Pancreas (tissue), 10 donors: ENCODE measurements at regions not wholly inside any gene's neighbourhood (a gene's known extent, or its start where the extent isn't known, plus 50 kb on each side); places are given as distances from the start of the nearest gene placed in this dataset.

ENCODE experiments used
- ATAC-seq, 4 donors: fragments of 200-7000 bp; cut with Tn5 transposase; one replicate each; pipeline versions ENCODE4 v1.8.0 to v1.9.1; 2020; ENCODE audit warnings: mild to moderate bottlenecking in 4 of 4, moderate library complexity in 4 of 4
- DNase-seq, 6 donors: peaks; one replicate each; pipeline ENCODE4 v3.0.0-alpha.2; 2020
- FAIRE-seq: peaks from 2 replicates; lab custom pipeline; 2012; peaks lifted over from hg19 to GRCh38; lab: Jason Lieb, UNC
- H3K27ac ChIP-seq, 4 donors: fragments of 200-600 bp; sonication (generic); 1 replicate in 3 of 4; 2 replicates in 1 of 4; pipeline versions ENCODE4 v1.5.0 to v1.8.0; 2020
- H3K27me3 ChIP-seq, 4 donors: fragments of 200-600 bp; one replicate each; pipeline ENCODE4 v1.8.0; 2021
- H3K36me3 ChIP-seq, 3 donors: fragments of 200-600 bp; sonication (generic) in 1 of 3; one replicate each; pipeline versions ENCODE4 v1.5.0 to v1.8.0; 2020 to 2021
- H3K4me1 ChIP-seq, 3 donors: fragments of 200-600 bp; one replicate each; pipeline ENCODE4 v1.8.0; 2021
- H3K4me3 ChIP-seq, 4 donors: fragments of 200-600 bp; sonication (generic) in 2 of 4; one replicate each; pipeline versions ENCODE4 v1.5.0 to v1.8.0; 2020 to 2021
- H3K9me3 ChIP-seq, 4 donors: fragments of 200-600 bp; one replicate each; pipeline ENCODE4 v1.8.0; 2021
- CTCF ChIP-seq, 4 donors: fragments of 200-600 bp; sonication (generic) in 3 of 4; IDR thresholded peaks; one replicate each; pipeline versions ENCODE4 v1.5.0 to v1.8.0; 2021; ENCODE audit warnings: antibody characterized with exemption in 4 of 4
- WGBS, 2 donors: extraction: QIAGEN DNeasy Blood & Tissue Kit; methylation state at CpG; one replicate each; pipeline ENCODE4 v1.1.7; 2013; 5-methylcytosine and 5-hydroxymethylcytosine counted together
- intact Hi-C, 3 donors: fragments of 100-400 bp; cut with DNase I; formaldehyde crosslinking; loops; one replicate each; pipeline versions ENCODE4 v1.11.1 to v1.14.2; 2022
- donor health status: healthy with polysubstance abuse.
- donor health status: DM: no; HTN: no; CAD: no; lungs with moderate emphysema.
- donor health status: DM: no; HTN: no; CAD: no.
- donor health status: control.
- donor health status: control.
- donor health status: Bipolar disorder and iron deficiency.
- donor health status: DM: yes; HTN: yes; CAD: no.
- donor health status: DM: no; HTN: no; CAD: no.
- donor health status: DM: no; HTN: no; CAD: no.
- donor health status: DM: yes; HTN: yes; CAD: no.

DNA sequence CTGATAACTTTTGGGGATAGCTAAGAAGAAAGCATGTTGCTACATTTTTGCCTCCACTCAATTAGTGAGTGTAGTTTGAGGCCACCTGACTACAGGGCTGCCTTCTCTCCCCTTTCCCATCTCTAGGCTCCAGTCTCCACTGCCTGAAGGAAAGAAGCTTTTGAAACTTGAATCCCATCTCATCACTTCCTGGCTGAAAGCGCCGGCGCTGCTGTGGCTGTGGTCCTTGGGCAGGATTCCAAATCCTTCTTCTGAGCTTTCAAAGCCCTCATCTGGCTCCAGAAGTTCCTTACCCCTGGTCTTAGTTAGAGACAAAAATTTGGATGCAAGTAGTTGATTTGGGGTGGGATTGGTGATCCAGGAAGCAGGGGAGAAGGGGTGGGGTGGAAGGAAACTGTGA, 119.4 kb downstream of the FOXL1 start:
- H3K27me3 ChIP-seq, result no peaks in the 10 kb centered on the region
- ATAC-seq (no peak), FAIRE-seq (no peak), DNase-seq (no peak)
- intact Hi-C loops, result no loop called here
- H3K4me3 ChIP-seq, result no peak overlapping the region
- no peaks in the 10 kb centered on the region for H3K9me3 ChIP-seq
- no peak for TF ChIP-seq CTCF (IDR thresholded peaks at IDR 0.05)
- H3K27ac ChIP-seq, result no peak overlapping the region
- 23 to 31% methylated on average over 3 of the region's 3 CpGs for WGBS, 2 donors
- H3K4me1 ChIP-seq, result no peaks in the 10 kb centered on the region
- no peaks in the 10 kb centered on the region for H3K36me3 ChIP-seq

DNA sequence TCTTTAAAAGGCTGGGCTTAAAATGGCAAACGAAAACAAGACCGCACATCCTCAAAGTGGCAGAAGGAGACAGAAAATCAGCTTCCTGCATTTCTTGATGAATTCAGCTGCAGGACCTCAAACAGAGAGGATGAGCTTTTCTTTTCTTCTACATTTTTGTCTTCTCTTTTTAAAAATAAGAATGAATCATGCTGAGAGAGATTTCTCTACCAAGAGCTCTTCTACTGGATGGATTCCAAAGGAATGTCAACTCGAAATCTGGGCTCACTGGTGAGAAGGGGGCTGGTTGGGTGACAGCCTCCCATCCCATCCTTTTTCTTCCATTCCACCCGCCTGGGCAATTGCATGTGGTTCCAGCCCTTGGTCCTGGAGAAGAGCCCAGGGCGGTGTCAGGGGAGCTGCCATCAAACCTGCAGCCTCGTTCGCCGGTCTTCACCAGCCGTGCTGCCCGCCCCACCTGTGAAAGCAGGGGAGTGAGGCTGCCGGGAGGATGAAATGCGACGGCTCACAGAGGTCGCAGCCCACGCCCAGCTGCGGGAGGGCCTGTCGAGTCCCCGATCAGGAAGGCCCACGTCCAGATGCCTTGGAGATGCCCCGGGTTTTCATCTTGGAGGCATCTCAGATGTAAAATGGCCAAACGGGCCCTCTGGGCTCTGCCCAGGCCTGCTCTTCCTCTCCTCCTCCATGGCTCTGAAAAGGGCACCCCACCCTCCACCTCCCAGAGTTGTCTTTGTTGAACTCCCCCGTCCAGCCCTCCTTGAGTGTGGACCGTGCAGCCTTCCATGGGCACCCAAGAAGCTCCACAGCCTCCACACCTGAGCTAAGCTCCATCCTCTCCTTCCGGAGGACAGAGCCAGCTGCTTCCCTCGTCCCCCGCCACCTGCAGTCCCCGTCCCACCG, 121.9 kb downstream of the FOXL1 start:
- ATAC-seq (no peak), FAIRE-seq (no peak), DNase-seq (no peak)
- no peak overlapping the region for H3K27ac ChIP-seq
- H3K36me3 ChIP-seq, result no peaks in the 10 kb centered on the region
- no peaks in the 10 kb centered on the region for H3K4me1 ChIP-seq
- 63 to 73% methylated on average over 27 to 28 of the region's 28 CpGs for WGBS, 2 donors
- no peaks in the 10 kb centered on the region for H3K27me3 ChIP-seq
- no peak for TF ChIP-seq CTCF (IDR thresholded peaks at IDR 0.05)
- no peak overlapping the region for H3K4me3 ChIP-seq
- intact Hi-C loops, result no loop called here
- no peaks in the 10 kb centered on the region for H3K9me3 ChIP-seq

DNA sequence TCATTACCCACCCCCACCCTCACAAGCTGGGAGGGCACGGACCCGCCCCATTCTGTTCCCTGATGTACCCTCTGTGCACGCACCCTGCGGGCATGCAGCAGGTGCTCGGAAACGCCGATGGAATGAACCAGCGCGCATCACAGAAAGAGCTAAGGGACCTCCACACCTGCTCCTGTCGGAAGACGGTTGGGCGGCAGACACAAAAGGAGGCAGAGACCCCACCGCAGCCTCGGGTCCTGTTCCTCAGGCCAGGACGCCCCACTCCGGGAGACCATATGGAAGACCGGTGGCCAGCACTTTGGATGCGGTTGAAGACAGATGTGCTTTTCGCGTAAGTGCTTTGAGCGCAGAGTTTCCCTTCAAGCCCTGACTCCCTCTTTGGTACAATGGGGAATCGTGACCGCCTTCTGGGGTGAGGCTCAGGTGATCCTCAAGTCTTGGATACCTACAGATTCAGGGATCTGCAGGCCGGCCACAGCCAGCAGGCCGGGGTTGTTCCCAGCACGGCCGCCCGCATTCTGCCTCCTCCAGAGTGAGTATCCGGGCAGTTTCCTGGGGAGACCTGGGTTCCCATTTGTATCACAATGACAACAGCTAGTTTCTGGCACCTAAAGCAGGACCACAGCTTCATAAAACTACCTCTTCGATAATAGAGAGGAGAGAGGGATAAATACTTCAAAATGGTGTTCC, 123.1 kb downstream of the FOXL1 start:
- H3K4me3 ChIP-seq, result no peak overlapping the region
- FAIRE-seq (no peak), ATAC-seq (no peak), DNase-seq (no peak)
- no peak for TF ChIP-seq CTCF (IDR thresholded peaks at IDR 0.05)
- WGBS, 2 donors, result 80 to 90% methylated on average over 30 of the region's 30 CpGs
- H3K9me3 ChIP-seq, result no peaks in the 10 kb centered on the region
- H3K27ac ChIP-seq, result no peak overlapping the region
- intact Hi-C loops, result no loop called here
- no peaks in the 10 kb centered on the region for H3K4me1 ChIP-seq
- no peaks in the 10 kb centered on the region for H3K27me3 ChIP-seq
- H3K36me3 ChIP-seq, result no peaks in the 10 kb centered on the region

- H3K4me1 ChIP-seq, result no peaks in the 10 kb centered on the region
- no peaks in the 10 kb centered on the region for H3K27me3 ChIP-seq
- WGBS, 2 donors, result 72 to 82% methylated on average over 6 of the region's 6 CpGs
- H3K9me3 ChIP-seq, result no peaks in the 10 kb centered on the region
- no peak for FAIRE-seq
- no peak overlapping the region for H3K4me3 ChIP-seq
- no peak for ATAC-seq
- intact Hi-C loops, result no loop called here
- H3K36me3 ChIP-seq, result no peaks in the 10 kb centered on the region
- TF ChIP-seq CTCF (IDR thresholded peaks at IDR 0.05), result no peak
- H3K27ac ChIP-seq, result no peak overlapping the region
- no peak for DNase-seq
Measured at GRCh38 chr16:86702824-86703588, 124.7 kb downstream of the FOXL1 start.
